Lung (tissue), 11 donors: ENCODE measurements at regions not wholly inside any gene's neighbourhood (a gene's known extent, or its start where the extent isn't known, plus 50 kb on each side); places are given as distances from the start of the nearest gene placed in this dataset.

Experiments used
- ATAC-seq: fragments of 200-7000 bp; cut with Tn5 transposase; one replicate; pipeline ENCODE4 v1.9.1; 2020; ENCODE audit warnings: moderate number of reproducible peaks; ENCODE audit not compliant: insufficient read depth, low FRiP score
- DNase-seq, 3 donors: peaks; one replicate each; pipeline ENCODE4 v3.0.0-alpha.2; 2013 to 2017
- H3K27ac ChIP-seq, 2 donors: one replicate each; pipeline ENCODE4 v1.5.1; 2013; ENCODE audit warnings: mild to moderate bottlenecking in 2 of 2, moderate library complexity in 2 of 2, control low read depth in 1 of 2, inconsistent platforms in 1 of 2, low read depth in 1 of 2, low read length in 1 of 2
- H3K27me3 ChIP-seq, 3 donors: one replicate each; pipeline ENCODE4 v1.5.1; 2013; ENCODE audit warnings: low read length in 2 of 3; ENCODE audit not compliant: control insufficient read depth in 3 of 3, insufficient read depth in 3 of 3
- H3K36me3 ChIP-seq, 4 donors: one replicate each; pipeline ENCODE4 v1.5.1; 2013; ENCODE audit warnings: low read length in 4 of 4, mild to moderate bottlenecking in 1 of 4, moderate library complexity in 1 of 4; ENCODE audit not compliant: control insufficient read depth in 4 of 4, insufficient read depth in 4 of 4
- H3K4me1 ChIP-seq, 5 donors: one replicate each; pipeline ENCODE4 v1.5.1; 2013; ENCODE audit warnings: low read length in 5 of 5, mild to moderate bottlenecking in 2 of 5, moderate library complexity in 1 of 5; ENCODE audit not compliant: control insufficient read depth in 5 of 5, insufficient read depth in 5 of 5
- H3K4me3 ChIP-seq: one replicate; pipeline ENCODE4 v1.5.1; 2013; ENCODE audit warnings: mild to moderate bottlenecking, control low read depth, moderate library complexity
- H3K9ac ChIP-seq, 2 donors: one replicate each; pipeline ENCODE4 v1.5.1; 2013; ENCODE audit warnings: low read length in 2 of 2, control low read depth in 1 of 2; ENCODE audit not compliant: insufficient read depth in 1 of 2
- H3K9me3 ChIP-seq, 4 donors: one replicate each; pipeline ENCODE4 v1.5.1; 2013; ENCODE audit warnings: low read length in 3 of 4, mild to moderate bottlenecking in 1 of 4, moderate library complexity in 1 of 4; ENCODE audit not compliant: control insufficient read depth in 4 of 4, insufficient read depth in 3 of 4
- WGBS, 2 donors: extraction: QIAGEN DNeasy Blood & Tissue Kit; methylation state at CpG; one replicate each; pipeline ENCODE4 v1.1.7; 2013; 5-methylcytosine and 5-hydroxymethylcytosine counted together
- TF ChIP-seq, protein P1 (sequence below): IDR thresholded peaks from 2 replicates; pipeline ENCODE4 v1.5.1; 2012; ENCODE audit warnings: mild to moderate bottlenecking; ENCODE audit errors: control extremely low read depth, extremely low read depth
- donor health status: control.
- donor health status: control.
- donor health status: Bipolar disorder and iron deficiency.
- donor health status: healthy.
- donor health status: DM: yes; HTN: yes; CAD: no.

DNA sequence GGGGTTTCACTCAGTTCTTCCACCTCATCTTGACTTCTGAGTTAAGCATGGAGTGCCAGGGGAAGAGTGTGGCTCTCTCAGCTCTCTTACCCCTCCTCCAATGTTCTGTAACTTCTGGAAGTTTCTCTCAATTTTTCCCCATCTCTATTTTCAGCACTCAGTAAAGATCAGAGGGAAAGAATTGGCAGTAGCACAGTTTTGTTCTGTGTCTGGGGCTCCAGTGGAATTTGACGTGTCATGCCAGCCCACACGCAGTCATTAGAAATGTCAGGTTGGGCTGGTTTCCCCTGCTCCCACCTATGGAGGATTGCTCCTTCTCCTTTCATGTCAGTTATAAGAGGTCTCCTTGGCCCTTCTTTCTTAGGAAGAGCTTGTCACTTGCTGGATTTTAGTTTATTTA lies 104.6 kb upstream of the COL3A1 start:
- H3K27me3 ChIP-seq = no peaks in the 10 kb centered on the region
- no peaks in the 10 kb centered on the region for H3K36me3 ChIP-seq
- TF ChIP-seq, protein P1, sequence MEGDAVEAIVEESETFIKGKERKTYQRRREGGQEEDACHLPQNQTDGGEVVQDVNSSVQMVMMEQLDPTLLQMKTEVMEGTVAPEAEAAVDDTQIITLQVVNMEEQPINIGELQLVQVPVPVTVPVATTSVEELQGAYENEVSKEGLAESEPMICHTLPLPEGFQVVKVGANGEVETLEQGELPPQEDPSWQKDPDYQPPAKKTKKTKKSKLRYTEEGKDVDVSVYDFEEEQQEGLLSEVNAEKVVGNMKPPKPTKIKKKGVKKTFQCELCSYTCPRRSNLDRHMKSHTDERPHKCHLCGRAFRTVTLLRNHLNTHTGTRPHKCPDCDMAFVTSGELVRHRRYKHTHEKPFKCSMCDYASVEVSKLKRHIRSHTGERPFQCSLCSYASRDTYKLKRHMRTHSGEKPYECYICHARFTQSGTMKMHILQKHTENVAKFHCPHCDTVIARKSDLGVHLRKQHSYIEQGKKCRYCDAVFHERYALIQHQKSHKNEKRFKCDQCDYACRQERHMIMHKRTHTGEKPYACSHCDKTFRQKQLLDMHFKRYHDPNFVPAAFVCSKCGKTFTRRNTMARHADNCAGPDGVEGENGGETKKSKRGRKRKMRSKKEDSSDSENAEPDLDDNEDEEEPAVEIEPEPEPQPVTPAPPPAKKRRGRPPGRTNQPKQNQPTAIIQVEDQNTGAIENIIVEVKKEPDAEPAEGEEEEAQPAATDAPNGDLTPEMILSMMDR = no peak
- ATAC-seq (no peak), DNase-seq (peak; percentile 33 to 72 (median 60))
- peaks cover 0 to 3% (median 0%) of the 10 kb centered on the region in 4 donors for H3K9me3 ChIP-seq
- H3K4me1 ChIP-seq = peaks cover 0 to 17% (median 5%) of the 10 kb centered on the region in 5 donors
- H3K4me3 ChIP-seq = no peak overlapping the region
- 57 to 76% methylated on average over 2 of the region's 2 CpGs for WGBS, 2 donors
- H3K9ac ChIP-seq = no peak overlapping the region
- no peak overlapping the region for H3K27ac ChIP-seq

DNA sequence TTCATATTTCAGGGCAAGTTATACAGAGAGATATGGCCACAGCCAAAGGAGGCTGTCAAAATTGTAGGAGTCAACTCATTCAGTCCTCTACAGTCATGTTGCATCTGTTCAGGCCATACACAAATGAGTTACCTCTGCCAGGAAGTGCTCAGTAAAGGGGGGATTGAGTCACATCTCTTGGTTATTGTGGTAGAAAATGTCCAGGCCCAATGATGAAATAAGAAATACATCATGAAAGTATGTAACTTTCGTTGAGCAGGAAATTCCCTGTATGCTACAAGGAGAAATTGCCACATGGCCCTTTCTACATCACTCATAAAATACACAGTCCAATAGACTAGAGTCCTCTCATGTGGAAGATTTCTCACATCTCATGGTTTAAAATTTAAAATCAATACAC lies 103.9 kb upstream of the COL3A1 start:
- TF ChIP-seq, protein P1 = no peak
- Histone ChIP-seq H3K4me3 (no peak overlapping the region), H3K9me3 (peaks cover 0 to 3% (median 0%) of the 10 kb centered on the region in 4 donors), H3K27me3 (no peaks in the 10 kb centered on the region), H3K36me3 (no peaks in the 10 kb centered on the region), H3K9ac (no peak overlapping the region), H3K4me1 (peaks cover 0 to 17% (median 5%) of the 10 kb centered on the region in 5 donors), H3K27ac (no peak overlapping the region)
- ATAC-seq = no peak
- no peak for DNase-seq
- 46 to 63% methylated on average over 1 of the region's 1 CpG for WGBS, 2 donors

DNA sequence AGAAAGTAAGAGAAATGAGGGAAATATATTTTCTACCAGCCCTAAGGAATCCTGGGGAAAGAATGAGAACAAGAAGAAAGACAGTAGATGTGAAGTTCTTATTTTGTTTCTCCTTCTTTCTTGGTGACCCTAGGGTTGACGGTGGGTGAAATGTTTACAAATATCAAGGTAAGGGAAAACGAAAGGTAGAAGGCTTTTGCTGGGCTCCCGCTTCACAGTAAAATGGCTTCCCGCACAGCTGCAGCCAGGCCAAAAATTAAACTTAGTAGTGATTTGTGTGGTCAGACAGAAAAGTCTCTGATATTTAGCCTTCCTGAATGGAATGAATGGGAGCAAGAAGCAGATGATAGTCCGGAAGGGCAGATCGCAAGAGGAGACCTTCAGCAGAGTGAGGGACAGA lies 99.1 kb upstream of the COL3A1 start:
- WGBS, 2 donors = 89 to 92% methylated on average over 6 of the region's 6 CpGs
- Histone ChIP-seq H3K36me3 (no peaks in the 10 kb centered on the region), H3K9ac (no peak overlapping the region), H3K27me3 (no peaks in the 10 kb centered on the region), H3K9me3 (peaks cover 0 to 2% (median 0%) of the 10 kb centered on the region in 4 donors), H3K4me3 (no peak overlapping the region), H3K4me1 (peaks cover 0 to 26% (median 0%) of the 10 kb centered on the region in 5 donors), H3K27ac (no peak overlapping the region)
- DNase-seq = no peak
- TF ChIP-seq, protein P1 = no peak
- no peak for ATAC-seq

DNA sequence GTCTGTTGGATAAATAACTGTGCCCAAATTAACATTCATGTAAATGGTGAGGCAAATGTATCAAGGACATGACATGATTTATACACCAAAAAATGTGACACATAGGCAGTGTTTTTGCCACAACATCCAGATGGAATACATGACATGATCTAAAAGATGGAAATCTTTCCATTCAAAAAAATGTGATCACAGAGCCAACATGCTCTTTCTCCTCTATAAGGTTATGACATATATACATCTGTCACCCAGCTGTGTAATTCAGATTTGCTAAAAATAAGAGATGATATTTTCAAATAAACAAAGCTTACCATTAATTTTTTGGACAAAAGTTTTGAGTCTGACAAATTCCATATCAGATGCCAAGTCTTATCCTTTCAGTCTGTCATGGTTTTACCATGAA lies 95.5 kb upstream of the COL3A1 start:
- H3K36me3 ChIP-seq = no peaks in the 10 kb centered on the region
- peaks cover 0 to 2% (median 0%) of the 10 kb centered on the region in 4 donors for H3K9me3 ChIP-seq
- no peak overlapping the region for H3K9ac ChIP-seq
- no peaks in the 10 kb centered on the region for H3K27me3 ChIP-seq
- ATAC-seq (no peak), DNase-seq (peak in 1 of 3 donors; percentile 48)
- TF ChIP-seq, protein P1 = no peak
- peaks cover 0 to 19% (median 0%) of the 10 kb centered on the region in 5 donors for H3K4me1 ChIP-seq
- H3K4me3 ChIP-seq = no peak overlapping the region
- H3K27ac ChIP-seq = no peak overlapping the region
